K562 (cell line): ENCODE measurements at regions not wholly inside any gene's neighbourhood (a gene's known extent, or its start where the extent isn't known, plus 50 kb on each side); places are given as distances from the start of the nearest gene placed in this dataset.

Source experiments
- CXXC5 ChIP-seq: fragments of 250-450 bp; sonication (Bioruptor Pico); IDR thresholded peaks from 2 replicates; pipeline ENCODE4 v1.8.0; 2022; ENCODE audit warnings: inconsistent platforms, mild to moderate bottlenecking, moderate library complexity
- ESRRA ChIP-seq: fragments of 450-650 bp; IDR thresholded peaks from 2 replicates; pipeline ENCODE4 v1.6.1; 2014; ENCODE audit warnings: low read depth, mild to moderate bottlenecking, moderate library complexity, borderline replicate concordance
- EZH2 ChIP-seq: IDR thresholded peaks from 2 replicates; pipeline ENCODE4 v1.6.1; 2012; ENCODE audit warnings: low read depth, mild to moderate bottlenecking, inconsistent platforms, low read length, borderline replicate concordance
- JUND ChIP-seq, 2 experiments: IDR thresholded peaks; 2 replicates in 1 of 2; 3 replicates in 1 of 2; pipeline ENCODE4 v1.6.1; 2011; ENCODE audit warnings: borderline replicate concordance in 2 of 2, low read depth in 2 of 2, low read length in 2 of 2, improper control_type of control experiment in 1 of 2, missing biosample characterization in 1 of 2, missing genetic modification characterization in 1 of 2, missing genetic modification reagents in 1 of 2
- NFE2 ChIP-seq: IDR thresholded peaks from 2 replicates; pipeline ENCODE4 v1.6.1; 2014; ENCODE audit warnings: antibody characterized with exemption, low read depth
- NFE2L1 ChIP-seq: fragments of 450-650 bp; IDR thresholded peaks from 2 replicates; pipeline ENCODE4 v1.6.1; 2016; ENCODE audit warnings: missing genetic modification characterization, low read depth, mild to moderate bottlenecking, missing compliant biosample characterization, moderate library complexity, borderline replicate concordance
- PCBP1 ChIP-seq: fragments of 200-400 bp; formaldehyde crosslinking; IDR thresholded peaks from 2 replicates; pipeline ENCODE4 v1.6.1; 2018; ENCODE audit warnings: mild to moderate bottlenecking, low read depth, low read length; ENCODE audit not compliant: poor library complexity, severe bottlenecking
- TBP ChIP-seq: optimal IDR thresholded peaks from 2 replicates; pipeline ENCODE3; 2011; ENCODE audit warnings: low read depth, low read length, improper control_type of control experiment
- TOE1 ChIP-seq, 2 experiments: fragments of 450-650 bp in 1 of 2; sonication (generic) in 1 of 2; formaldehyde crosslinking in 1 of 2; IDR thresholded peaks; 2 replicates each; pipeline versions ENCODE4 v1.7.1 to v1.8.0; 2016 to 2022; ENCODE audit warnings: borderline replicate concordance in 2 of 2, mild to moderate bottlenecking in 2 of 2, antibody characterized with exemption in 1 of 2, inconsistent platforms in 1 of 2, low read depth in 1 of 2, missing genetic modification reagents in 1 of 2, moderate library complexity in 1 of 2
- ZBTB1 ChIP-seq: sonication (generic); formaldehyde crosslinking; IDR thresholded peaks from 2 replicates; pipeline ENCODE4 v1.8.1; 2023; ENCODE audit warnings: missing genetic modification reagents, low read depth, mild to moderate bottlenecking, borderline replicate concordance
- TF ChIP-seq, protein P1 (sequence below), 3 experiments: IDR thresholded peaks in 2 of 3; conservative IDR thresholded peaks in 1 of 3; 2 replicates each; pipeline ENCODE4 v1.5.1; 2011 to 2012; ENCODE audit warnings: low read length in 3 of 3, mild to moderate bottlenecking in 3 of 3, control low read depth in 2 of 3, improper control_type of control experiment in 1 of 3, inconsistent platforms in 1 of 3, low read depth in 1 of 3, mixed read lengths in 1 of 3, moderate library complexity in 1 of 3; ENCODE audit not compliant: insufficient read depth in 2 of 3

DNA sequence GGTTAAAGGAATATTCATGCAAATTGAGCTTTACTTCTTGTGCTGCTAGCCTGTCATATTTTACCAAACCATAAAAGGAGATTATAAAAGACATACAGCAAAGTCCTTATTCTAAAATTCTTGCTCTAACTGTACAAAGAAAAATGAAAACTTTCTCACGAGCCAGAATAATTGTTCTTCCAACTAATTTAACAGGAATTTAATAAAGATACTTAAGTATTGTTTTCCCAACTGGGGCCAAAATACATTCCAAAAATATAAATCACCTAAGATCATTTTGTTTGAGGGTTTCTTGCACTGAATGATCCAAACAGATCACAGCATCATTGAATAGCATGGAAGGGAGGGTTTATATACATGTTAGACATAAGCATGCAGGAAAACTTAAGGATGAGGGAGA, 127.1 kb upstream of the PCDH18 start:
- no peak for TF ChIP-seq ZBTB1 (CRISPR knock-in tag)
- TF ChIP-seq TBP = no peak
- no peak for TF ChIP-seq NFE2L1
- TF ChIP-seq, protein P1, sequence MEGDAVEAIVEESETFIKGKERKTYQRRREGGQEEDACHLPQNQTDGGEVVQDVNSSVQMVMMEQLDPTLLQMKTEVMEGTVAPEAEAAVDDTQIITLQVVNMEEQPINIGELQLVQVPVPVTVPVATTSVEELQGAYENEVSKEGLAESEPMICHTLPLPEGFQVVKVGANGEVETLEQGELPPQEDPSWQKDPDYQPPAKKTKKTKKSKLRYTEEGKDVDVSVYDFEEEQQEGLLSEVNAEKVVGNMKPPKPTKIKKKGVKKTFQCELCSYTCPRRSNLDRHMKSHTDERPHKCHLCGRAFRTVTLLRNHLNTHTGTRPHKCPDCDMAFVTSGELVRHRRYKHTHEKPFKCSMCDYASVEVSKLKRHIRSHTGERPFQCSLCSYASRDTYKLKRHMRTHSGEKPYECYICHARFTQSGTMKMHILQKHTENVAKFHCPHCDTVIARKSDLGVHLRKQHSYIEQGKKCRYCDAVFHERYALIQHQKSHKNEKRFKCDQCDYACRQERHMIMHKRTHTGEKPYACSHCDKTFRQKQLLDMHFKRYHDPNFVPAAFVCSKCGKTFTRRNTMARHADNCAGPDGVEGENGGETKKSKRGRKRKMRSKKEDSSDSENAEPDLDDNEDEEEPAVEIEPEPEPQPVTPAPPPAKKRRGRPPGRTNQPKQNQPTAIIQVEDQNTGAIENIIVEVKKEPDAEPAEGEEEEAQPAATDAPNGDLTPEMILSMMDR (IDR thresholded peaks at IDR 0.05 in 2 of 3, conservative IDR thresholded peaks at IDR 0.05 in 1 of 3; ENCODE audit: insufficient read depth in 2 of 3, low read depth in 1 of 3, low read length in 3 of 3) = no peak
- TF ChIP-seq PCBP1 = no peak
- no peak for TF ChIP-seq JUND (IDR thresholded peaks at IDR 0.05; ENCODE audit: borderline replicate concordance, low read depth, low read length)
- TF ChIP-seq JUND (tag; IDR thresholded peaks at IDR 0.05; ENCODE audit: borderline replicate concordance, low read depth, low read length) = no peak
- no peak for TF ChIP-seq CXXC5 (CRISPR knock-in tag)
- TF ChIP-seq ESRRA = no peak
- no peak for TF ChIP-seq NFE2
- no peak for TF ChIP-seq TOE1 (IDR thresholded peaks at IDR 0.05; ENCODE audit: borderline replicate concordance)
- TF ChIP-seq TOE1 (CRISPR knock-in tag; IDR thresholded peaks at IDR 0.05; ENCODE audit: borderline replicate concordance, low read depth) = no peak
- no peak for TF ChIP-seq EZH2
